HEK293T (cell line): ENCODE measurements at regions not wholly inside any gene's neighbourhood (a gene's known extent, or its start where the extent isn't known, plus 50 kb on each side); places are given as distances from the start of the nearest gene placed in this dataset.

Source experiments
- CTCF ChIA-PET: fragments of 350-600 bp; formaldehyde crosslinking; extraction: SDS; loops from one replicate; lab custom pipeline; 2021; ENCODE audit warnings: antibody characterized with exemption, inconsistent platforms; lab: Yijun Ruan, JAX
- POLR2A ChIA-PET: fragments of 350-600 bp; formaldehyde crosslinking; extraction: SDS; loops from one replicate; lab custom pipeline; 2020; ENCODE audit warnings: antibody characterized with exemption, inconsistent platforms; lab: Yijun Ruan, JAX
- DNase-seq: peaks from one replicate; pipeline ENCODE4 v3.0.0; 2012; ENCODE audit warnings: mixed read lengths; ENCODE audit errors: extremely low spot score
- ARNT ChIP-seq: fragments of 450-650 bp; IDR thresholded peaks from 2 replicates; pipeline ENCODE4 v1.6.1; 2017; ENCODE audit warnings: mild to moderate bottlenecking
- BHLHE40 ChIP-seq: fragments of 450-650 bp; IDR thresholded peaks from 2 replicates; pipeline ENCODE4 v1.6.1; 2016; ENCODE audit warnings: mild to moderate bottlenecking, moderate library complexity, borderline replicate concordance
- CTBP1 ChIP-seq: fragments of 450-650 bp; IDR thresholded peaks from 2 replicates; pipeline ENCODE4 v1.6.1; 2016; ENCODE audit warnings: borderline replicate concordance
- ELF4 ChIP-seq: fragments of 450-650 bp; IDR thresholded peaks from 2 replicates; pipeline ENCODE4 v1.6.1; 2017; ENCODE audit warnings: antibody characterized with exemption
- FOXA1 ChIP-seq: fragments of 450-650 bp; IDR thresholded peaks from 2 replicates; pipeline ENCODE4 v1.6.1; 2016; ENCODE audit warnings: mild to moderate bottlenecking
- FOXK2 ChIP-seq: fragments of 450-650 bp; IDR thresholded peaks from 2 replicates; pipeline ENCODE4 v1.6.1; 2016; ENCODE audit warnings: mild to moderate bottlenecking
- FOXM1 ChIP-seq: fragments of 450-650 bp; IDR thresholded peaks from 2 replicates; pipeline ENCODE4 v1.6.1; 2017; ENCODE audit warnings: mild to moderate bottlenecking, borderline replicate concordance
- HDGF ChIP-seq: fragments of 450-650 bp; IDR thresholded peaks from 2 replicates; pipeline ENCODE4 v1.6.1; 2017; ENCODE audit warnings: antibody characterized with exemption, borderline replicate concordance
- L3MBTL2 ChIP-seq: fragments of 450-650 bp; conservative IDR thresholded peaks from 2 replicates; pipeline ENCODE4 v1.6.1; 2016; ENCODE audit warnings: mild to moderate bottlenecking
- LEF1 ChIP-seq: fragments of 450-650 bp; IDR thresholded peaks from 2 replicates; pipeline ENCODE4 v1.6.1; 2017; ENCODE audit warnings: mild to moderate bottlenecking, borderline replicate concordance
- NFRKB ChIP-seq: fragments of 450-650 bp; IDR thresholded peaks from 2 replicates; pipeline ENCODE4 v1.6.1; 2016; ENCODE audit warnings: mild to moderate bottlenecking, moderate library complexity
- PKNOX1 ChIP-seq: fragments of 450-650 bp; IDR thresholded peaks from 2 replicates; pipeline ENCODE4 v1.6.1; 2016
- SP1 ChIP-seq: fragments of 450-650 bp; IDR thresholded peaks from 2 replicates; pipeline ENCODE4 v1.6.1; 2017
- SUZ12 ChIP-seq: fragments of 450-650 bp; IDR thresholded peaks from 2 replicates; pipeline ENCODE4 v1.6.1; 2016; ENCODE audit warnings: mild to moderate bottlenecking
- TARDBP ChIP-seq: fragments of 450-650 bp; IDR thresholded peaks from 2 replicates; pipeline ENCODE4 v1.6.1; 2016
- ZNF384 ChIP-seq: fragments of 450-650 bp; IDR thresholded peaks from 2 replicates; pipeline ENCODE4 v1.6.1; 2016

GRCh38 chr1:194355488-194356106 is 1169.2 kb upstream of the B3GALT2 start:
- DNase-seq: no peak
- TF ChIP-seq BHLHE40: no peak
- no peak for TF ChIP-seq TARDBP
- no peak for TF ChIP-seq FOXK2
- no peak for TF ChIP-seq NFRKB
- no peak for TF ChIP-seq ZNF384
- TF ChIP-seq LEF1: no peak
- TF ChIP-seq HDGF: no peak
- TF ChIP-seq FOXA1: no peak
- no peak for TF ChIP-seq SP1
- TF ChIP-seq PKNOX1: no peak
- no peak for TF ChIP-seq L3MBTL2
- TF ChIP-seq ARNT: no peak
- ChIA-PET CTCF (no interaction called here), POLR2A (no interaction called here)

- ChIA-PET POLR2A (no interaction called here), CTCF (no interaction called here)
- TF ChIP-seq ARNT (no peak), NFRKB (no peak), L3MBTL2 (no peak), LEF1 (no peak), FOXA1 (no peak), ELF4 (no peak), PKNOX1 (no peak), BHLHE40 (no peak), SP1 (no peak), SUZ12 (no peak), CTBP1 (no peak), HDGF (no peak), FOXK2 (no peak), ZNF384 (no peak), TARDBP (no peak), FOXM1 (no peak)
- DNase-seq: no peak
Observed at GRCh38 chr1:194353121-194353520, 1166.7 kb upstream of the B3GALT2 start.

- no peak for TF ChIP-seq ELF4
- no peak for TF ChIP-seq L3MBTL2
- no peak for TF ChIP-seq CTBP1
- TF ChIP-seq FOXA1: no peak
- TF ChIP-seq FOXM1: no peak
- TF ChIP-seq NFRKB: no peak
- no peak for DNase-seq
- ChIA-PET CTCF (no interaction called here), POLR2A (no interaction called here)
Observed at GRCh38 chr1:194347200-194347599, 1160.8 kb upstream of the B3GALT2 start.

GRCh38 chr1:194342484-194343262 is 1156.3 kb upstream of the B3GALT2 start:
- ChIA-PET CTCF (no interaction called here), POLR2A (no interaction called here)
- no peak for TF ChIP-seq NFRKB
- no peak for TF ChIP-seq SUZ12
- TF ChIP-seq ARNT: no peak
- TF ChIP-seq ELF4: no peak
- no peak for TF ChIP-seq FOXK2
- TF ChIP-seq LEF1: no peak
- TF ChIP-seq BHLHE40: no peak
- no peak for TF ChIP-seq HDGF
- TF ChIP-seq TARDBP: no peak
- TF ChIP-seq FOXM1: no peak
- TF ChIP-seq SP1: no peak
- TF ChIP-seq CTBP1: no peak
- no peak for TF ChIP-seq PKNOX1
- TF ChIP-seq L3MBTL2: no peak
- TF ChIP-seq ZNF384: no peak
- TF ChIP-seq FOXA1: no peak
- no peak for DNase-seq

DNA sequence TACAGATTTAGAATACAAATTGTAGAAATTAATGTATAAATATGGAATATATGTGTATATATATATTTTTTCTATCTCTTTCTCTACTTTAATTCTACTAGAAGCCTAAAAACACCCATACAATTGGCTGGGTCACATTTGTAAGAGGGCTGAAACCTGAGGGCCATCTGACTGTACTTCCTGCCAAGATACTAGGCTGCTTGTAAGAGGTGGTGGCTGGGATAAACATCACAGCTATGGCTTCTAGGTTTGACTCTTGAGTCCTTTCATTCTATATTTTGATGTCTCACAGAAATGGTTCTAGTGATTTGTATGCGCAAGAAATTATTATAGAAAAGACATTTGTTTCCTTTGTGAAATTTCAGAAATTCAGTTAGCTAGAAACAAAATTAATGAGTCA is 1155.2 kb upstream of the B3GALT2 start:
- TF ChIP-seq PKNOX1 (no peak), NFRKB (no peak), SP1 (no peak), ZNF384 (no peak), HDGF (no peak), FOXA1 (no peak), SUZ12 (no peak), FOXK2 (no peak), TARDBP (no peak), LEF1 (no peak)
- DNase-seq: no peak
- ChIA-PET CTCF (no interaction called here), POLR2A (no interaction called here)
